HUES6 (cell line): ENCODE measurements at regions not wholly inside any gene's neighbourhood (a gene's known extent, or its start where the extent isn't known, plus 50 kb on each side); places are given as distances from the start of the nearest gene placed in this dataset.

ENCODE experiments used
- H3K27ac ChIP-seq: 2 replicates; pipeline ENCODE4 v1.7.0; 2013; ENCODE audit warnings: low read depth, mild to moderate bottlenecking, low read length, inconsistent platforms
- H3K27me3 ChIP-seq: 2 replicates; pipeline ENCODE4 v1.6.1; 2013; ENCODE audit warnings: low read length; ENCODE audit not compliant: control insufficient read depth, insufficient read depth
- H3K36me3 ChIP-seq: 2 replicates; pipeline ENCODE4 v1.6.1; 2013; ENCODE audit warnings: low read length; ENCODE audit not compliant: control insufficient read depth, insufficient read depth
- H3K4me1 ChIP-seq: 2 replicates; pipeline ENCODE4 v1.6.1; 2013; ENCODE audit warnings: low read length; ENCODE audit not compliant: control insufficient read depth, insufficient read depth
- H3K4me3 ChIP-seq: 2 replicates; pipeline ENCODE4 v1.5.1; 2013; ENCODE audit warnings: low read depth, low read length
- H3K9ac ChIP-seq: one replicate; pipeline ENCODE4 v1.6.1; 2013; ENCODE audit warnings: mild to moderate bottlenecking, low read length
- H3K9me3 ChIP-seq: 2 replicates; pipeline ENCODE4 v1.6.1; 2013; ENCODE audit warnings: low read depth, low read length; ENCODE audit not compliant: control insufficient read depth, insufficient read depth

DNA sequence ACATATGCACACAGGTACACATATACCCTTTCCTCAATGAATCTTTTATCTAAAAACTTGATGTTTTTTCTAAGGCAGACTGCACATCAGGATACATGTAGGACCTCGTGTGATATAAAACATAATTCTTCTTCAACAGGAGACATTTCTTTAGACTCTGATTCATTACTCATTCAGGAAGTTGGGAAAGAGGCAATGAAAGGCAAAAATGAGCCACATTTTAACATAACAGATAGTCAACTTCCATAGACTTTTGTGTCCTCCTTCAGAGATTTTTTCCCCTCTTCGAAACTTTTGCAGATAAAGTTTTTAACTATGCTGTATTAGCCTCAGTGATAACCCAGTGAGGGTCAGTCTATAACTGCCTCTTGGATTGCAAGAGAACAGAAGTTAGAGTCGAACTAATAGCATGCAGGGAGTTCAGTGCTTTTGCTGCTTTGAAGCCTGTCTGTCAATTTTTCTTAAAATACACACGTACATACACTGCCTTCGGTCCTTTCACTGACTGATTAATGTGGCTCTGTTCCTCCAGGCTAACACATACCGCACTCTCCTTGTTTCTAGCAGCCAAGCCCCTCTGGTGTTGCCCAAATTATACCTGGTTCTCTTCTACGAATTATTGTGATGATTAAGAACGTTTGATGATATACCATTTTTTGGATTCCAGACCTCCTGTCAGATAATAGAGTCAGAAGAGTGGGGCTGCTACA lies 562.5 kb upstream of the MAP3K7 start:
- Histone ChIP-seq H3K9me3 (no peaks in the 10 kb centered on the region), H3K9ac (no peak overlapping the region), H3K27me3 (no peaks in the 10 kb centered on the region), H3K4me1 (no peaks in the 10 kb centered on the region), H3K4me3 (no peak overlapping the region), H3K27ac (no peak overlapping the region), H3K36me3 (no peaks in the 10 kb centered on the region)

GRCh38 chr6:91144126-91144525 lies 557.3 kb upstream of the MAP3K7 start:
- Histone ChIP-seq H3K4me1 (no peaks in the 10 kb centered on the region), H3K4me3 (no peak overlapping the region), H3K9me3 (no peaks in the 10 kb centered on the region), H3K36me3 (no peaks in the 10 kb centered on the region), H3K9ac (no peak overlapping the region), H3K27me3 (no peaks in the 10 kb centered on the region), H3K27ac (no peak overlapping the region)

DNA sequence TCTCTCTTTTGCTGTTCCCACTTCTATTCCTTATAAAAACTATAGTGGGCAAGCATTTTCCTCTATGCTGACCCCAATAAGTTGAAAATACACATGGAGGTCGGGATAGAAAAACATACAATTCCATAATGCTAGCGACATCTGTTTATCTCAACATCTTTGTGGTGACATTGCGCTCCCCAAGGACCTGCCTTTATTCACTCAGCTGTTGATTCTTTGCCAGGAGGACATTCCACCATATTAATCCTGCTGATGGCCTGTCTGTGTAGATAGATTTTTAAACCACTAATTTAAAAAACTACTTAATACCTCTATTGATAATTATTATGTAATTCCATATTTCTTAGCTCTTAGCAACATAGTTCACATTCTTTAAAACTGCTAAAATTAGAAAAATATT lies 555.3 kb upstream of the MAP3K7 start:
- Histone ChIP-seq H3K27ac (no peak overlapping the region), H3K36me3 (no peaks in the 10 kb centered on the region), H3K27me3 (no peaks in the 10 kb centered on the region), H3K9ac (no peak overlapping the region), H3K4me1 (no peaks in the 10 kb centered on the region), H3K4me3 (no peak overlapping the region), H3K9me3 (no peaks in the 10 kb centered on the region)

GRCh38 chr6:91141346-91141745 lies 554.5 kb upstream of the MAP3K7 start:
- H3K4me3 ChIP-seq, result no peak overlapping the region
- H3K4me1 ChIP-seq, result no peaks in the 10 kb centered on the region
- no peaks in the 10 kb centered on the region for H3K27me3 ChIP-seq
- H3K9ac ChIP-seq, result no peak overlapping the region
- no peak overlapping the region for H3K27ac ChIP-seq
- H3K9me3 ChIP-seq, result no peaks in the 10 kb centered on the region
- no peaks in the 10 kb centered on the region for H3K36me3 ChIP-seq

GRCh38 chr6:91140449-91140848 lies 553.6 kb upstream of the MAP3K7 start:
- H3K9me3 ChIP-seq, result no peaks in the 10 kb centered on the region
- no peak overlapping the region for H3K9ac ChIP-seq
- H3K27ac ChIP-seq, result no peak overlapping the region
- no peaks in the 10 kb centered on the region for H3K27me3 ChIP-seq
- H3K36me3 ChIP-seq, result no peaks in the 10 kb centered on the region
- H3K4me3 ChIP-seq, result no peak overlapping the region
- H3K4me1 ChIP-seq, result no peaks in the 10 kb centered on the region

DNA sequence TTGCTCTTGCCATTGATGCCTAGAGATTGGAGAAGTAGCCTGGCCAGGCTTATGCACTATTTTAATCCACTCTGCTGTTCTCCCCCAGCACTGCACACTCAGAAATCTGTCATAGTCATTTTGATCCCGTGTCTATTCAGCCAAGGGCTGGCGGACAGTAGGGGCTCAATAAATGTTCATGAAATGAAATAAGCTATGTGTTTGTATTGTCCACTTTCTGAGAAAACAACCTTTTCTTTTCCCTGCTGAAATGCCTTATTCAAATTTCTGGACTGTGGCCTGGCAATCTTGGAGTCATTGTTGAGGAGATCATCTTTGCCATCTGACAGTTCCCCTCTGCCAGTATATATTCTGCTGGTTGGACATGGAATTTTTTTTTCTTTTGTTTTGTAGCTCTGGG lies 550.4 kb upstream of the MAP3K7 start:
- Histone ChIP-seq H3K4me3 (no peak overlapping the region), H3K27me3 (no peaks in the 10 kb centered on the region), H3K9me3 (no peaks in the 10 kb centered on the region), H3K4me1 (no peaks in the 10 kb centered on the region), H3K9ac (no peak overlapping the region), H3K27ac (no peak overlapping the region), H3K36me3 (no peaks in the 10 kb centered on the region)

DNA sequence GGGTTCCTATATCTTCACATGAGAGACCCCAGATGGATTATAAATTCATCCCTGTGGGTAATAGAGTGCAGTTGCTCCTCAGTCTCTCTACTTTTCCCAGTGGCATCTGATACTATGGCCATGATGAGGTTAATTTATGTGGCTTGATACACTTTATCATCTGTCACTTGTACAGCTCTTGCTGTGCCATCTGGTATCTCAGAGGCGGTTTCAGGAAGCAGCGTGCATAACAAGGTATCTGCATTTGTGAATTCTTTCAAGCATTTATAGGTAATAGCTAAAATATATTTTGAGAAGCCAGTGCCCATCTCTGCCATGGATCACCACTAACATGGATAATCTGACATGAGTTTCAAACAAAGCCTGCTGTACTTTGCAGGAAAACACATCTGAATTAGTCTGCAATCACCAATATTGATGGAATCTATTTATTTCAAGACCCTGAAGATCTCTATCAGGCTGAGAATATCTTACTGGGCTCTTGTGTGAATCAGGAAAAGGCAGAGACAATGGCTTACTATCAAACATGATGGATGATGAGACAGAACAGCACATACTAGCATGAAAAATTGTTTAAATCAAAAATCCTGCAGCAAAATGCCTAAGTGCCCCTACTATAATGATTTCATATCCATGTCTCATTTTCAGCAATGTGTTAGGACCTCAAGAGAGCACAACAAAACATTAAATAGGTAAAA lies 548.7 kb upstream of the MAP3K7 start:
- no peaks in the 10 kb centered on the region for H3K27me3 ChIP-seq

GRCh38 chr6:91132461-91132860 lies 545.6 kb upstream of the MAP3K7 start:
- Histone ChIP-seq H3K9ac (no peak overlapping the region), H3K4me3 (no peak overlapping the region), H3K4me1 (no peaks in the 10 kb centered on the region), H3K9me3 (no peaks in the 10 kb centered on the region), H3K27me3 (no peaks in the 10 kb centered on the region), H3K27ac (no peak overlapping the region), H3K36me3 (no peaks in the 10 kb centered on the region)

More for the DNA sequence above, 548.7 kb upstream of the MAP3K7 start:
- Histone ChIP-seq H3K4me3 (no peak overlapping the region), H3K9ac (no peak overlapping the region), H3K27ac (no peak overlapping the region), H3K4me1 (no peaks in the 10 kb centered on the region), H3K36me3 (no peaks in the 10 kb centered on the region), H3K9me3 (no peaks in the 10 kb centered on the region)

DNA sequence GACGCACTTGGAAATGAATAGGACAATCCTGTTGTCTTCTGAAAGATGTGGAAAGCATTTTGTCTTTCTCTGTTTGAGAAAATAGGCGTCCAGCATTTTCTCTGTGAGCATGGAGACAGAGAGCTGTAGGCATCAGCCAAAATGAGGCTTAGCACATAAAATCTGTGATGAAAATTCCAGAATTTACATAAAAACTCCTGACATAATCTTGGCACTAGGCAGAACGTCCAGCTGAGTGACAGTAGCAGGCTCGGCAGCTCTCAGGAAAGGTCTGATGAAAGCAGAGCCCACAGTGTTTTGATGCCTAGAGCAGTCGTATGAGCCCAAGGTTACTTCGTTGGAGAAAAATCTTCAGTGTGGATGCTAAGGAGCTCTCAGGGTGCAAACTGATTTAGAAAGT lies 543.3 kb upstream of the MAP3K7 start:
- Histone ChIP-seq H3K4me3 (no peak overlapping the region), H3K9ac (no peak overlapping the region), H3K4me1 (no peaks in the 10 kb centered on the region), H3K36me3 (no peaks in the 10 kb centered on the region), H3K27me3 (no peaks in the 10 kb centered on the region), H3K9me3 (no peaks in the 10 kb centered on the region), H3K27ac (no peak overlapping the region)

GRCh38 chr6:91127752-91128151 lies 540.9 kb upstream of the MAP3K7 start:
- Histone ChIP-seq H3K4me1 (no peaks in the 10 kb centered on the region), H3K27ac (no peak overlapping the region), H3K4me3 (no peak overlapping the region), H3K9me3 (no peaks in the 10 kb centered on the region), H3K9ac (no peak overlapping the region), H3K27me3 (no peaks in the 10 kb centered on the region), H3K36me3 (no peaks in the 10 kb centered on the region)

DNA sequence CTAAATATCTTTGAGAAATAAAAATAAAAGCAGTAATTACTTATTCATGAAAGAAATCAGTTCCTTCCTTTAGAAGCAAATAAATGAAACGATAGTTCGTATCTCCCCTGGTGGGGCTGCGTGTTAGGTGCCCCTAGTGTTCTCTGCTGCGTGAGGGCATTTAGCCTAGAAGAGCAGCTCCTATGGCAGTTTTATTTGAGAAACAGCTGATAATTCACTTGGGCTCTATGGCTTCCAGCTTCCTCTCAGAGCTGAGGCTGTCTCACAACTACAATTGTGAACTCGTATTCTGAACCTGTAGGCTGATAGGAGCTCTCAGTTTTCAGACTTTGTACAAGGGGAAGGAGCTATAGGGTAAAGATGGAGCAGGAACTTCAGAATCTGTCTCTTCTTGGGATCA lies 540.0 kb upstream of the MAP3K7 start:
- Histone ChIP-seq H3K4me3 (no peak overlapping the region), H3K9me3 (no peaks in the 10 kb centered on the region), H3K4me1 (no peaks in the 10 kb centered on the region)

More for the DNA sequence above, 540.0 kb upstream of the MAP3K7 start:
- no peak overlapping the region for H3K27ac ChIP-seq
- H3K36me3 ChIP-seq, result no peaks in the 10 kb centered on the region
- H3K27me3 ChIP-seq, result no peaks in the 10 kb centered on the region
- no peak overlapping the region for H3K9ac ChIP-seq
